IgD-negative memory B cell (primary cell): ENCODE measurements at regions not wholly inside any gene's neighbourhood (a gene's known extent, or its start where the extent isn't known, plus 50 kb on each side); places are given as distances from the start of the nearest gene placed in this dataset.

Experiments used
- H3K27ac Mint-ChIP-seq, 3 donors: one replicate each; pipeline ENCODE4 v1.8.0; 2020 to 2022; ENCODE audit warnings: mild to moderate bottlenecking in 3 of 3, mixed read lengths in 3 of 3, moderate library complexity in 1 of 3
- H3K27me3 Mint-ChIP-seq: one replicate; pipeline ENCODE4 v1.8.0; 2021; ENCODE audit warnings: mixed read lengths
- H3K36me3 Mint-ChIP-seq: one replicate; pipeline ENCODE4 v1.8.0; 2020; ENCODE audit warnings: mild to moderate bottlenecking, mixed read lengths
- H3K4me1 Mint-ChIP-seq, 3 donors: one replicate each; pipeline ENCODE4 v1.8.0; 2020 to 2022; ENCODE audit warnings: mixed read lengths in 3 of 3, mild to moderate bottlenecking in 1 of 3
- H3K4me3 Mint-ChIP-seq, 4 donors: one replicate each; pipeline ENCODE4 v1.8.0; 2020 to 2022; ENCODE audit warnings: mild to moderate bottlenecking in 4 of 4, mixed read lengths in 4 of 4, moderate library complexity in 3 of 4
- H3K9me3 Mint-ChIP-seq, 3 donors: one replicate each; pipeline ENCODE4 v1.8.0; 2020 to 2021; ENCODE audit warnings: mixed read lengths in 3 of 3, mild to moderate bottlenecking in 1 of 3

- Mint-ChIP-seq H3K27me3 (no peaks in the 10 kb centered on the region), H3K4me1 (peaks cover 0 to 1% (median 0%) of the 10 kb centered on the region in 3 donors), H3K36me3 (no peaks in the 10 kb centered on the region), H3K9me3 (peaks cover 4 to 12% (median 4%) of the 10 kb centered on the region in 3 donors), H3K4me3 (no peak overlapping the region), H3K27ac (no peak overlapping the region)
Measured at GRCh38 chr17:69801368-69801767, 273.7 kb upstream of the KCNJ16 start.

GRCh38 chr17:69802045-69802740 is 272.8 kb upstream of the KCNJ16 start:
- Mint-ChIP-seq H3K9me3 (peaks cover 4 to 10% (median 5%) of the 10 kb centered on the region in 3 donors), H3K36me3 (no peaks in the 10 kb centered on the region), H3K4me3 (no peak overlapping the region), H3K27ac (no peak overlapping the region), H3K4me1 (peaks cover 0 to 1% (median 0%) of the 10 kb centered on the region in 3 donors), H3K27me3 (no peaks in the 10 kb centered on the region)

- Mint-ChIP-seq H3K27ac (no peak overlapping the region), H3K27me3 (no peaks in the 10 kb centered on the region), H3K4me1 (no peaks in the 10 kb centered on the region), H3K9me3 (peaks cover 0 to 3% (median 3%) of the 10 kb centered on the region in 3 donors), H3K36me3 (no peaks in the 10 kb centered on the region), H3K4me3 (no peak overlapping the region)
Measured at GRCh38 chr17:69809331-69809730, 265.7 kb upstream of the KCNJ16 start.

- Mint-ChIP-seq H3K27me3 (no peaks in the 10 kb centered on the region), H3K4me1 (no peaks in the 10 kb centered on the region), H3K36me3 (no peaks in the 10 kb centered on the region), H3K27ac (no peak overlapping the region), H3K9me3 (peaks cover 3% of the 10 kb centered on the region in 3 donors), H3K4me3 (no peak overlapping the region)
Measured at GRCh38 chr17:69810326-69810965, 264.6 kb upstream of the KCNJ16 start.

- Mint-ChIP-seq H3K27me3 (no peaks in the 10 kb centered on the region), H3K9me3 (peaks cover 0 to 5% (median 3%) of the 10 kb centered on the region in 3 donors), H3K4me3 (no peak overlapping the region), H3K4me1 (no peaks in the 10 kb centered on the region), H3K27ac (no peak overlapping the region), H3K36me3 (no peaks in the 10 kb centered on the region)
Measured at GRCh38 chr17:69812240-69812837, 262.7 kb upstream of the KCNJ16 start.

GRCh38 chr17:69814031-69814430 is 261.0 kb upstream of the KCNJ16 start:
- no peak overlapping the region for H3K4me3 Mint-ChIP-seq
- no peaks in the 10 kb centered on the region for H3K27me3 Mint-ChIP-seq
- no peak overlapping the region for H3K27ac Mint-ChIP-seq
- H3K36me3 Mint-ChIP-seq = no peaks in the 10 kb centered on the region
- peaks cover 0 to 5% (median 3%) of the 10 kb centered on the region in 3 donors for H3K9me3 Mint-ChIP-seq
- no peaks in the 10 kb centered on the region for H3K4me1 Mint-ChIP-seq

GRCh38 chr17:69815406-69815805 is 259.6 kb upstream of the KCNJ16 start:
- Mint-ChIP-seq H3K4me3 (no peak overlapping the region), H3K36me3 (no peaks in the 10 kb centered on the region), H3K9me3 (peaks cover 0 to 5% (median 5%) of the 10 kb centered on the region in 3 donors), H3K27me3 (no peaks in the 10 kb centered on the region), H3K27ac (no peak overlapping the region), H3K4me1 (no peaks in the 10 kb centered on the region)

GRCh38 chr17:69818467-69818866 is 256.6 kb upstream of the KCNJ16 start:
- H3K27ac Mint-ChIP-seq = no peak overlapping the region

GRCh38 chr17:69819316-69820087 is 255.5 kb upstream of the KCNJ16 start:
- Mint-ChIP-seq H3K36me3 (no peaks in the 10 kb centered on the region), H3K9me3 (peaks cover 0 to 7% (median 5%) of the 10 kb centered on the region in 3 donors), H3K27me3 (no peaks in the 10 kb centered on the region), H3K4me3 (no peak overlapping the region), H3K4me1 (no peaks in the 10 kb centered on the region), H3K27ac (no peak overlapping the region)

More at GRCh38 chr17:69818467-69818866, 256.6 kb upstream of the KCNJ16 start:
- Mint-ChIP-seq H3K4me3 (no peak overlapping the region), H3K36me3 (no peaks in the 10 kb centered on the region), H3K27me3 (no peaks in the 10 kb centered on the region), H3K4me1 (no peaks in the 10 kb centered on the region), H3K9me3 (peaks cover 0 to 7% (median 5%) of the 10 kb centered on the region in 3 donors)

- Mint-ChIP-seq H3K27ac (no peak overlapping the region), H3K4me1 (no peaks in the 10 kb centered on the region), H3K36me3 (no peaks in the 10 kb centered on the region), H3K9me3 (peaks cover 0 to 10% (median 0%) of the 10 kb centered on the region in 3 donors), H3K27me3 (no peaks in the 10 kb centered on the region), H3K4me3 (peak overlapping the region in 1 of 4 donors; percentile 76)
Measured at GRCh38 chr17:69820876-69821473, 254.1 kb upstream of the KCNJ16 start.

GRCh38 chr17:69822314-69822875 is 252.6 kb upstream of the KCNJ16 start:
- H3K27me3 Mint-ChIP-seq = no peaks in the 10 kb centered on the region
- peaks cover 0 to 12% (median 6%) of the 10 kb centered on the region in 3 donors for H3K9me3 Mint-ChIP-seq
- H3K4me3 Mint-ChIP-seq = no peak overlapping the region
- H3K4me1 Mint-ChIP-seq = no peaks in the 10 kb centered on the region
- no peaks in the 10 kb centered on the region for H3K36me3 Mint-ChIP-seq
- H3K27ac Mint-ChIP-seq = no peak overlapping the region

GRCh38 chr17:69828087-69828486 is 246.9 kb upstream of the KCNJ16 start:
- Mint-ChIP-seq H3K9me3 (peaks cover 2 to 6% (median 5%) of the 10 kb centered on the region in 3 donors), H3K27me3 (no peaks in the 10 kb centered on the region), H3K36me3 (no peaks in the 10 kb centered on the region), H3K27ac (no peak overlapping the region), H3K4me1 (no peaks in the 10 kb centered on the region), H3K4me3 (no peak overlapping the region)

- no peak overlapping the region for H3K4me3 Mint-ChIP-seq
- H3K4me1 Mint-ChIP-seq = no peaks in the 10 kb centered on the region
- H3K27ac Mint-ChIP-seq = no peak overlapping the region
- H3K27me3 Mint-ChIP-seq = no peaks in the 10 kb centered on the region
- H3K9me3 Mint-ChIP-seq = peaks cover 3 to 13% (median 4%) of the 10 kb centered on the region in 3 donors
- no peaks in the 10 kb centered on the region for H3K36me3 Mint-ChIP-seq
Measured at GRCh38 chr17:69834494-69834893, 240.5 kb upstream of the KCNJ16 start.

- Mint-ChIP-seq H3K4me1 (no peaks in the 10 kb centered on the region), H3K4me3 (no peak overlapping the region), H3K9me3 (peaks cover 6 to 15% (median 12%) of the 10 kb centered on the region in 3 donors), H3K27me3 (no peaks in the 10 kb centered on the region), H3K36me3 (no peaks in the 10 kb centered on the region), H3K27ac (no peak overlapping the region)
Measured at GRCh38 chr17:69851736-69852135, 223.3 kb upstream of the KCNJ16 start.
